Activated naive CD8-positive, alpha-beta T cell treated with anti-CD3 and anti-CD28 coated beads, Interleukin-2, amount 50 U/mL, for 16 hours (primary cell): ENCODE measurements at regions not wholly inside any gene's neighbourhood (a gene's known extent, or its start where the extent isn't known, plus 50 kb on each side); places are given as distances from the start of the nearest gene placed in this dataset.

ENCODE experiments used
- DNase-seq: peaks from one replicate; pipeline ENCODE4 v3.0.0-alpha.2; 2020; ENCODE audit warnings: low read depth, low spot score

- no peak for DNase-seq
Observed at GRCh38 chr6:21996425-21997118, 300.3 kb downstream of the PRL start.

GRCh38 chr6:21997119-21998037 is 299.5 kb downstream of the PRL start:
- no peak for DNase-seq

- DNase-seq, result no peak
Observed at GRCh38 chr6:21998582-21998981, 298.3 kb downstream of the PRL start.

GRCh38 chr6:21999012-21999528 is 297.8 kb downstream of the PRL start:
- no peak for DNase-seq

GRCh38 chr6:21999741-22000140 is 297.1 kb downstream of the PRL start:
- DNase-seq, result no peak

- no peak for DNase-seq
Observed at GRCh38 chr6:22001396-22002027, 295.3 kb downstream of the PRL start.

- no peak for DNase-seq
Observed at GRCh38 chr6:22003287-22003686, 293.5 kb downstream of the PRL start.

GRCh38 chr6:22006795-22007194 is 290.0 kb downstream of the PRL start:
- no peak for DNase-seq

GRCh38 chr6:22007469-22007868 is 289.4 kb downstream of the PRL start:
- DNase-seq, result no peak

- no peak for DNase-seq
Observed at GRCh38 chr6:22008248-22008836, 288.5 kb downstream of the PRL start.

GRCh38 chr6:22010102-22010501 is 286.7 kb downstream of the PRL start:
- no peak for DNase-seq

- no peak for DNase-seq
Observed at GRCh38 chr6:22015216-22015615, 281.6 kb downstream of the PRL start.

- no peak for DNase-seq
Observed at GRCh38 chr6:22015944-22016343, 280.9 kb downstream of the PRL start.

GRCh38 chr6:22017272-22017671 is 279.6 kb downstream of the PRL start:
- no peak for DNase-seq

- no peak for DNase-seq
Observed at GRCh38 chr6:22017766-22018165, 279.1 kb downstream of the PRL start.

- no peak for DNase-seq
Observed at GRCh38 chr6:22019857-22020256, 277.0 kb downstream of the PRL start.

GRCh38 chr6:22020299-22021003 is 276.4 kb downstream of the PRL start:
- DNase-seq, result no peak

- DNase-seq, result no peak
Observed at GRCh38 chr6:22021966-22022365, 274.9 kb downstream of the PRL start.

- no peak for DNase-seq
Observed at GRCh38 chr6:22023937-22024336, 272.9 kb downstream of the PRL start.

- DNase-seq, result no peak
Observed at GRCh38 chr6:22024973-22025467, 271.8 kb downstream of the PRL start.
